ENCODE measurements at regions not wholly inside any gene's neighbourhood (a gene's known extent, or its start where the extent isn't known, plus 50 kb on each side); places are given as distances from the start of the nearest gene placed in this dataset.

DNA sequence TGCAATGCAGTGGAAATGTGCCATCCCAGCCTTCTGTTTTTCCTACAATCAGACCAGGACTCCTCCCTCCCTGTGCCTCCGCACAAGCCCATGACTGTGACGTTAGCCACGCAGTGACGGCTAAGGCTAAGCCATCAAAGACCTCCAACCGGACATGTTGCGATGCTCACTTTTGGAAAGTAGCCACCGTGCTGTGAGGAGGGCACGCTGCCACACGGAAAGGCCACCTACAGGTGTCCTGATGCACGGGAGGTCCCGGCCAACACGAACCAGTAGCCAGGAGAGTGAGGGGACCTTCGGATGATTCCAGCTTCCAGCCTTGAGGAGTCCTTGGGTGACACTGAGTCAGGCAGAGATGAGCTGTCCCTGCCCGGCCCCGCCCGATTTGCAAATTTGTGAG is 53.9 kb downstream of the FOXL1 start:
- H3K4me1 Mint-ChIP-seq (ENCODE audit: unreplicated experiment), result no peaks in the 10 kb centered on the region
- H3K9me3 Mint-ChIP-seq (ENCODE audit: unreplicated experiment), result no peaks in the 10 kb centered on the region
- TF ChIP-seq, protein P1, sequence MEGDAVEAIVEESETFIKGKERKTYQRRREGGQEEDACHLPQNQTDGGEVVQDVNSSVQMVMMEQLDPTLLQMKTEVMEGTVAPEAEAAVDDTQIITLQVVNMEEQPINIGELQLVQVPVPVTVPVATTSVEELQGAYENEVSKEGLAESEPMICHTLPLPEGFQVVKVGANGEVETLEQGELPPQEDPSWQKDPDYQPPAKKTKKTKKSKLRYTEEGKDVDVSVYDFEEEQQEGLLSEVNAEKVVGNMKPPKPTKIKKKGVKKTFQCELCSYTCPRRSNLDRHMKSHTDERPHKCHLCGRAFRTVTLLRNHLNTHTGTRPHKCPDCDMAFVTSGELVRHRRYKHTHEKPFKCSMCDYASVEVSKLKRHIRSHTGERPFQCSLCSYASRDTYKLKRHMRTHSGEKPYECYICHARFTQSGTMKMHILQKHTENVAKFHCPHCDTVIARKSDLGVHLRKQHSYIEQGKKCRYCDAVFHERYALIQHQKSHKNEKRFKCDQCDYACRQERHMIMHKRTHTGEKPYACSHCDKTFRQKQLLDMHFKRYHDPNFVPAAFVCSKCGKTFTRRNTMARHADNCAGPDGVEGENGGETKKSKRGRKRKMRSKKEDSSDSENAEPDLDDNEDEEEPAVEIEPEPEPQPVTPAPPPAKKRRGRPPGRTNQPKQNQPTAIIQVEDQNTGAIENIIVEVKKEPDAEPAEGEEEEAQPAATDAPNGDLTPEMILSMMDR (IDR thresholded peaks at IDR 0.05; ENCODE audit: unreplicated experiment), result no peak
- no peak overlapping the region for H3K27ac Mint-ChIP-seq (ENCODE audit: unreplicated experiment)
- DNase-seq (ENCODE audit: low spot score), result no peak
- H3K27me3 Mint-ChIP-seq (ENCODE audit: unreplicated experiment), result no peaks in the 10 kb centered on the region
- H3K4me3 Mint-ChIP-seq (ENCODE audit: unreplicated experiment), result no peak overlapping the region
- no peaks in the 10 kb centered on the region for H3K36me3 Mint-ChIP-seq (ENCODE audit: low read depth, unreplicated experiment)

DNA sequence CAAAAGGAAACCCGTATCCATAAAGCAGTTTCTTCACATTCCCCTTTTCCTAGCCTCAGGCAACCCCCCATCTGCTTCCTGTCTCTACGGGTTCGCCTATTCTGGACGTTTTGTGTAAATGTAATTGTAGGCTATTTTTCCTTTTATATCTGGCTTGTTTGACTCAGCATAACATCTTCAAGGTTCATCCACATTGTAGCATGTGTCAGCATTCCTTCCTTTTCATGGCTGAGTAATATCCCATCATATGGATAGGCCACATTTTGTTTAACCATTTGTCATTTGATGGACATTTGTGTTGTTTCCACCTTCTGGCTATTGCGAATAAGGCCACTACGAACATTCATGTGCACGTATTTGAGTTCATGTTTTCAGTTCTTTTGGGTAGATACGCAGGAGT is 54.6 kb downstream of the FOXL1 start:
- Mint-ChIP-seq H3K9me3 (ENCODE audit: unreplicated experiment) (no peaks in the 10 kb centered on the region), H3K4me1 (ENCODE audit: unreplicated experiment) (no peaks in the 10 kb centered on the region), H3K4me3 (ENCODE audit: unreplicated experiment) (no peak overlapping the region), H3K27ac (ENCODE audit: unreplicated experiment) (no peak overlapping the region), H3K36me3 (ENCODE audit: low read depth, unreplicated experiment) (no peaks in the 10 kb centered on the region), H3K27me3 (ENCODE audit: unreplicated experiment) (no peaks in the 10 kb centered on the region)
- no peak for DNase-seq (ENCODE audit: low spot score)
- TF ChIP-seq, protein P1 (IDR thresholded peaks at IDR 0.05; ENCODE audit: unreplicated experiment), result no peak

DNA sequence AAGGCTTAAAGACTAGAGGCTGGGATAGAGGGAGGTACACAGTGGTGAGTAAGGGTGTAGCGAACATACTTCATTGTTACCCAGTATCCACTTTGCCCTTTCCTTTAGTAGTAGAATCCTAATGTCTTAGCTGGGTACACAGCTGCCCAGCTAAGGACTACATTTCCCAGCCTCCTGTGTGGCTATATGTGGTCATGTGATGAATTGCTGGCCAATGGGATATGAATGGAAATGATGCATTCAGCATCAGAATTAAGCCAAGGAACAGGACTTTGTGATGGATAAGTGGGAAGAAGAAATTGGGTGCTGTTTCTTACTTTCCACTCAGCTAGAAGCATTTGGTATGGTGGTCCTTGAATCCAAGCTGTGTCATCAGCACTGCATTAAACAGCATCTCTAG is 55.9 kb downstream of the FOXL1 start:
- DNase-seq (ENCODE audit: low spot score), result no peak
- Mint-ChIP-seq H3K4me1 (ENCODE audit: unreplicated experiment) (no peaks in the 10 kb centered on the region), H3K27ac (ENCODE audit: unreplicated experiment) (no peak overlapping the region), H3K27me3 (ENCODE audit: unreplicated experiment) (no peaks in the 10 kb centered on the region), H3K4me3 (ENCODE audit: unreplicated experiment) (no peak overlapping the region), H3K9me3 (ENCODE audit: unreplicated experiment) (no peaks in the 10 kb centered on the region), H3K36me3 (ENCODE audit: low read depth, unreplicated experiment) (no peaks in the 10 kb centered on the region)
- TF ChIP-seq, protein P1 (IDR thresholded peaks at IDR 0.05; ENCODE audit: unreplicated experiment), result no peak

DNA sequence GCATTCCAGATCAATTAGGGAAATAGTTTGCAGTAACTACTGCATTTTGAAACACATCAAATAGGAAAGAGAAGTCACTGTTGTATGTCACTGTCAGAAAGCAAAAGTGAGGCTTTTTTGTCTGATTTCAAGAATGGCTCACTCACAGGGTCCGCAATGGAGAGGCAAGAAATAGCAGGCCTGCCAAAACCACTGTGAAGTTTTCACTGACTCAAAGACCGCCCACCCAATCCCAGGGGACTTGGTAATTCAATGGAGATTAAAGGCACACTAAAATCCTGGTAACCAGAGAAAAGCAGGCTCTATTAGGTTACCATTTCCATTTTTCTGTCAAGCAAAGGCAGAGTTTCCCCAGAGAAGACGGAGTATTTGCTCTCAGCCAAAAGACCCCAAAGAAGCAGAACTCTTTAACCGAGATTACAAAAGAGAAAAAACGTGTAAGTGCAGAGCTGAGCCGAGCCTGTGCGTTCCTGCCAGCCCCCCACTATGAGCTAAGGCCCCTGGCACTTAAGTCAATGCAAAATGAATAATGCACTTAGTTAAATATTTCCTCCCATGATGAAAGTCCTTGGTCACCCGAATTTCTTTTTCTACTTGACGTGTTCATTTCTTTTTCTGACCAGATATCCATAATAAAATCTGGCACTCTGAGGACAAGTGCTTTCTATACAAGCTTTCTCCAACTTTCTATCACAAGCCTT is 57.0 kb downstream of the FOXL1 start:
- Mint-ChIP-seq H3K36me3 (ENCODE audit: low read depth, unreplicated experiment) (no peaks in the 10 kb centered on the region), H3K27me3 (ENCODE audit: unreplicated experiment) (no peaks in the 10 kb centered on the region), H3K9me3 (ENCODE audit: unreplicated experiment) (no peaks in the 10 kb centered on the region), H3K4me1 (ENCODE audit: unreplicated experiment) (no peaks in the 10 kb centered on the region), H3K4me3 (ENCODE audit: unreplicated experiment) (no peak overlapping the region), H3K27ac (ENCODE audit: unreplicated experiment) (no peak overlapping the region)
- DNase-seq (ENCODE audit: low spot score), result no peak
- TF ChIP-seq, protein P1 (IDR thresholded peaks at IDR 0.05; ENCODE audit: unreplicated experiment), result no peak

DNA sequence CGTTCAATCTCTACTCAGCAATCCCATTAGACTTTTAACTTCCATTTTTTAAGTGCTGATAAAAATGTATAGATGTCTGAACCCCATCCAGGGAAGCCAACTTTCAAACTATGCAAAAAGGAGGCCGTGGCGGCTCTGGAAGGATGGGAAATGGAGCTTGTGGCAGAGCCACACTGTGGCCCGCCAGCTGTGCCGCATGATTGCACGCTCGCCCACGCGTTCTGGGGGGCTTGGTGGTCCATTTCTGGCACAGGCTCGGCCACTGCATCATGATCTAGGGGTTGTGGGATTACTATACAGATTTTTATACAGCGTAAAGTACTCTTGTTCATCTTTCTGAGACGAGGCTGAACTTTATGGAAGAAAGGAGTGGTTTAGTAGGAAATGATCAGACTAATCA is 57.6 kb downstream of the FOXL1 start:
- no peaks in the 10 kb centered on the region for H3K27me3 Mint-ChIP-seq (ENCODE audit: unreplicated experiment)
- no peak overlapping the region for H3K27ac Mint-ChIP-seq (ENCODE audit: unreplicated experiment)
- no peak for DNase-seq (ENCODE audit: low spot score)
- TF ChIP-seq, protein P1 (IDR thresholded peaks at IDR 0.05; ENCODE audit: unreplicated experiment), result no peak
- H3K9me3 Mint-ChIP-seq (ENCODE audit: unreplicated experiment), result no peaks in the 10 kb centered on the region
- no peaks in the 10 kb centered on the region for H3K4me1 Mint-ChIP-seq (ENCODE audit: unreplicated experiment)
- no peaks in the 10 kb centered on the region for H3K36me3 Mint-ChIP-seq (ENCODE audit: low read depth, unreplicated experiment)
- H3K4me3 Mint-ChIP-seq (ENCODE audit: unreplicated experiment), result no peak overlapping the region

Data from endothelial cell (in vitro differentiated cells).